GM18909 (cell line): ENCODE measurements at regions not wholly inside any gene's neighbourhood (a gene's known extent, or its start where the extent isn't known, plus 50 kb on each side); places are given as distances from the start of the nearest gene placed in this dataset.
"Not testable (repeated sequence)": the region's sequence is repeated elsewhere in the genome, so short reads cannot be mapped to it uniquely, and the experiment has no call there.

Experiments
- ATAC-seq: cut with Tn5 transposase; IDR thresholded peaks from one replicate; pipeline ENCODE4 v1.9.1; 2021; ENCODE audit warnings: mild to moderate bottlenecking; ENCODE audit not compliant: unreplicated experiment, poor library complexity

DNA sequence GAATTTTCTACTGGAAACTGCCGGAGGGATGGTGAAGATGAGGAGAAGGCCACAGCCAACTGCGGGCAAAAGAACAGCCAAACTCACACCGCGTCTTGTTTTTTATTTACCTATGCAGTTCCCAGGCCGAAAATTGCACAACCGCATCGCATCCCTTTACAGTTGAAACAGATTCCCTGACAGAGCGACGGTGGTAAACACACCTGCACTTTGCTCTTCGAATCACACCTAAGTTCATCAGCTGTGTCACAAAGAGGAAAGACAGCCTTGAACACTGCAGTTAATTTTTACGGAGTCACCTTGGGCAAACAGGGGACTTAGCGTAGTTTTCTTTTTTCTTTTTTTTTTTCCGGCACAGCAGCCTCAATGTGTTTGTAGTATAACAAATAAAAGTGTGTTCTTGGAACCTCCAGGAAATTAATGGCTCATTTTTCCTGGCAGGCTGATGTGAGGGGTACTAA is 272.0 kb upstream of the DIO3 start:
- no peak for ATAC-seq

DNA sequence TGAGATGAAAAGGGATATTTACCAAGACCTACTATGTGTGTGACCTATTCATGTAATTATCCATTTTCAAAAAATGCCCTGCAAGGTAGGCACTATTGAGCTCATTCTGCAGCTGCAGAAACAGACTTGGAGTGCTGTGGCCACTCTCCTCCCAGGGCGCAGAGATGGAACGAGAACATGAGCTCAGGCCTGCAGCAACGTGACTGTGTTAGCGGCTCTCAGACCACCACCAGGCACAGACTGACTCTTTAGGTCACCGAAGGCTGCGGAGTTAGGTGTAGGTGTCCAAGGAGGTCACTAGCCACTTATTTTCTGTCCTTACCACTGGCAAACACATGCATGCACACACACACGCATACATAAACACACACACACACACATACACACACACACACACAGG is 271.4 kb upstream of the DIO3 start:
- ATAC-seq, result no peak

DNA sequence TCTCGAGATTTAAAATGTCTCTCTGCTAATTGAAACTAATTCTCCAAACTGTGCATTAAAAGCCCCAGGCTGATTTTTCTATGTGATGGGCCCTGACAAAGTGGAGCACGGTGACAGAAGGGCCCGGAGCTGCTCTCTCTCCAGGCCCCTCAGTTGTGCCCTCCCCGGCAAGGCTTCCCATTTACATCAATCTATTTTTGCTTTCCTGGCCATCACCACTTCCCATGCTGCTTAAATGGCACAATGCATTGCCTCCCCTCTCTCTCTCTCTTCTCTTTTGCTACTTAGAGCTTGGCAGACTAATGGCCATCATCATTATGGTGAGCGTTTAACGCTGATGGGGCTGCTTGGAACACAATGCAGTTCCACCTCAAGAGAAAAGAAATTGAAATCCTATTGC is 270.7 kb upstream of the DIO3 start:
- no peak for ATAC-seq

DNA sequence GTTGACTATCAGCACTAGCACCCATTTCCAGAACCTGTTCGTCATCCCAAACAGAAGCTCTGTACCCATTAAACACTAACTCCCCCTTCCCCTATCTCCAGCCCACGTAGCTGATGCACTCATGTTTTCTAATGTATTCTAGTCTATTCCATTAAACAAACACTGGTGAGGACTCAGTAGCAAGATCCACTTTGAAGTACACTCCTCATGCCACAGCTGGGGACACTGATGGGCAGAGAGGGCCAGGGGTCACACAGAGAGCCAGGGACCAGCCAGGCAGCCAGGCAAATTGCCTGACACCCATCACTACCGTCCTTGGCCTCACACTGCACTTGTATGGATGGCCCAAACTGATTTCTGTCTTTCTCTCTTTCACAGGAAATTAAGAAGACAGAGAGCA is 269.9 kb upstream of the DIO3 start:
- no peak for ATAC-seq

DNA sequence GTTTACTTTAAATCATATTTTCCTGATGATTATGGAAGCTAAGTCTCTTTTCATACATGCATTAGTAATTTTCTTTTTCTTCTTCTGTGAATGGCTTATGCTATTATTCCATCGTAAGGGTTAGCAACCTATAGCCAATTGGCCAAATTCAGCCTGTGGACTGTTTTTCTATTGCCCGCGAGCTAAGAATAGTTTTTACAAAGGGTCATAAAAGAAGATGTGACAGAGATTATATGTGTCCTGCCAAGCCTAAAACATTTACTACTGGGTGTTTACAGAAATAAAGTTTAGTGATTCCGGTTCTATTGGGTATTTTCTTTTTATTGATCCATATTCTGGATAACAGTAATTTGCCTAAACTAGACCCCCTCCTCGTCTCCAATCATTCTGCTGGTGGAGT is 268.8 kb upstream of the DIO3 start:
- ATAC-seq, result no peak

DNA sequence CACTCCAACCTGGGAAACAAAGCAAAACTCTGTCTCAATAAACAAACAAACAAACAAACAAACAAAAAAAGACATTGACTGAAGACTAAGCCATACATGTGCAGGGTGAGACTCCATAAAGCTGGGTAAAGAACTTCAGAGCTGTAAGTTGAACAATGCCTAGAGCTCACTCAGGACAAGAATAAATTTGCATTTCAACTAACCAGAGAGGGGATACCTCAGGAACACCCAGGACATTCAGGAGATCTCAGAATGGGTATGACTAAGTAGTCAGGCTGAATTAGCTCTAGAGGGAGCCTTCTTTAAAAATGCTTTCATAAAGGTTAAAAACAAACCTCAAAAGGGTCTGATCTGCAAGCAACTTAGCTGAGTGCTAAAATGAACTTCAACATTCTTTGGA is 267.7 kb upstream of the DIO3 start:
- no peak for ATAC-seq

DNA sequence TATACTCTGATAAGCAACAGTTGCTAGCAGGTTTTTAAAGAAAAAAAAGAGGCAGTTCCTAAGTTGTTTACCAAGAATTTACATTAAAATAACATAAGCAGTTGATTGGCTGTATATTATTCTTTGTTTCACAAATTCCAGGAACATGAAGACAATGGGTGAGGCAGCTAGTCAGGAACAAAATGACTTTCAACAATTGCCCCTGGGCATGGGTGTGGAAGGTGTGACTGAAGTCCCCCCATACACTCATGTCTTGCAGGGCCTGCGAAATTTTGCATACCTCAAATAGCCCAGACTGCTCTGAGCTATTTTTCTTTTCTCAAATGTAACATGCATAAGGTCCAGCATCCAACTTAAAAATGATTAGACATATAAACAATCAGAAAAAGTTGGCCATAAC is 267.2 kb upstream of the DIO3 start:
- no peak for ATAC-seq

DNA sequence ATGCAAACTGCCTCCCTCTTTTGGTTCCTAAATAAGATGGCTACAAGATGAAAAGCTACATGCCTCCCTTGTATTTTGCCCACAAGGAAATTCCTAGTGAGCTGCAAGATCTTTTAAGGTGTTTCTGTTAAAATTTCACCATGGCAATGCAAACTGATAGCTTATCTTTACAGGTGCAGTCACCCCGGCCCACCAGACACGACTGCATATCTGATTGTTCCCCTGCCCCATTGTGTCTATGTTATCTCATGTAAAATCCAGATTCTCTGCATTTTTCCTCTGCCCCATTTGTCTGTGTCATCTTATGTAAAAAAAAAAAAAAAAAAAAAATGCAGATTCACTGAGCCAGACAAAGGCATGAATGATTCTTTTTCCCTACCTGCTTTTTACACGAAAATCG is 261.5 kb upstream of the DIO3 start:
- ATAC-seq, result not testable (repeated sequence)

DNA sequence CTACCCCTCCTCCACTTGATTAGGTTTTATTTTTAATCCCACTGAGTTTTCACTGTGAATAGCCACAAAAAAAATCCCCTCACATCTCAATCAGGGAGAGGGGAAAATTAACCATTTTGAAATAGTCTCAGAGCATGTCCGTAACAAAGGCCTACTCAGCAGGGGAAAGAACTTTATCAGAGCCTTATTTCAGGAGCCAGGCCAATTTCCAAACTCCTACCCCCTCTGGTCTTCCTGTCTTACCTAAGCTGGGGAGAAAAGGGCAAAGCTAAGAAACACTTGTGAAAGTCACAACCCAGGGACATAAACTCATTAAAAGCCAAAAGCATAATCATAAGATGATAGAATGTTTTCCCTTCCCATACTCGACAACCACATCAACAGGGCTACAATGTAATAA is 260.3 kb upstream of the DIO3 start:
- no peak for ATAC-seq

DNA sequence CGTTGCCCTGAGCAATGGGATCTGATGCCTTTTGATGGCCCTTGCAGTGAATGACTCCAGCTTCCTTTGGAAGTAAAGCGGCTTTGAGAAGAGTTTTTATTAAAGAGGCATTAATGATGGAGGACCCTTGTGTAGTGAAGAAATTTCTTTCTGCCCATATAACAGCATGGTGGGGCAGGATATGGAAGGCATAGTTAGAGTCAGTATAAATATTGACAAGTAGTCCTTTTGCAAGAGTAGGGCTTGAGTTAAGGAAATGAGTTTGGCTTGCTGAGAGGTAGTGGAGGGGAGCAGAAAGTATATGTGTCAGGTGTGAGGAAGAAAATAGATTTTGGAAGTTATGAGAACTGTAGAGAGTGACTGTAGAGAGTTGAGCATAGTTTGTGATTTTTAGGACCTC is 254.1 kb upstream of the DIO3 start:
- not testable (repeated sequence) for ATAC-seq

DNA sequence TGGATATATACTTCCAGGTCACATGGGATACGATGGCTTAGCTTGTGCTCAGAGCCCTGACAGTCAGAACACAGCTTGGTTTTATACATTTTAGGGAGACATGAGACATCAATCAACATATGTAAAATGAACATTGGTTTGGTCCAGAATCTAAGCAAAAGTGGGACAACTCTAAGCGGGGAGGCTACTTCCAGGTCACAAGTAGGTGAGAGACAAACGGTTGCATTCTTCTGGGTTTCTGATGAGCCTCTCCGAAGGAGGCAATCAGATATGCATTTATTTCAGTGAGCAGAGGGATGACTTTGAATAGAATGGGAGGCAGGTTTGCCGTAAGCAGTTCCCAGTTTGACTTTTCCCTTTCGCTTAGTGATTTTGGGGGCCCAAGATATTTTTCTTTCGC is 250.1 kb upstream of the DIO3 start:
- ATAC-seq, result not testable (repeated sequence)

DNA sequence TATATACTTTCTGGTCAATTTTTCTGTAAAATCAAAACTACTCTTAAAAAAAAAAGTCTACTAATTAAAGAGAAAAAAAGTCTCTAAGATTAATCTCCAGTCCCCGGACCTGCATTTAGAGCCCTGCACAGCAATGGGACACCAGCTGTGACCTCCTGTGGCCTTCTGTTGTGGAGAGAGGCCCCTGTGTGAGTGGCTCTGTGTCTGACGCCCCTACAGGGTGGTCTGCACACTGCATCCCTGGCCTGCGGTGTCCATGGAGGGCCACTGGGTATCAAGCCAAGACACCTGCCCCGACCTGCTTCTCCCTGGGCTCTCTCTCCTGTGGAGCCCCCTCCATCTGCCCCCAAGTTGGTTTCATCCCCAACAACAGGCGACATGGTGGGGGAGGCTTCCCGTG is 248.0 kb upstream of the DIO3 start:
- no peak for ATAC-seq

DNA sequence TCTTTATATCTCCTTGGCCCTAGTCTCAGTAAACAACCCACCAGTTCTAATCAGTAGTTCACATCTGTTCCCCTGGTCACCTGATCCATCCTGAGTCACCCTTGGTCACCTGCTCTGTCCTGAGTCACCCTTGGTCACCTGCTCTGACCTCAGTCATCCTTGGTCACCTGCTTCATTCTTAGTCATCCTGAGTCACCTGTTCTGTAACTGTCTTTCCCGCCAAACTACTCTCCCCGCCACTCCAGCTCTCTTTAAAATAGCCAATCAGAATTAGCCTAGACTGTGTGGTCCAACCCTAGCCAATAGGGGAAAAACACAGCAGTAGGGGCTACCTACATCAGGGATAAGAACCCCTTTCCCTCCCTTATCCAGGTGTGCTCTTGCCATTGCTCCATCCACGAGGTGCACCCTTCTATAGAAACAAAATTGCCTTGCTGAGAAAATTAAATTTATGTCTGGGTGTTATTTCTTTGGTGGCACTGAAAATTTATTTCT is 245.4 kb upstream of the DIO3 start:
- ATAC-seq, result no peak

DNA sequence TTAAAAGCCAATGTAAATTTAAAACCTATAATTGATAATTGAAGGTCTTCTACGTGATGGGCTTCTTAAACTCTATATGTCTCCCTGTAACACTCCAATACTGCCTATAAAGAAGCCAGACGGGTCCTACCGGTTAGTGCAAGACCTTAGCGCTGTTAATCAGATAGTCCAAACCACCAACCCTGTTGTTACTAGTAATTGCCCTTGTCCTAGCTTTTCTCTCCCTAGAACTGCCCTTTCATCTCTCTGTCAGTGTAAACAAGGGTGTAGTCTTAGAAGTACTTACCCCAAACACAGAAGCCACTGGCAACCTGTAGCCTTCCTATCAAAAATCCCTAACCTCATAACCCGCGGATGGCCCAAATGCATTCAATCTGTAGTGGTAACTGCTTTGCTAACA is 243.0 kb upstream of the DIO3 start:
- no peak for ATAC-seq

DNA sequence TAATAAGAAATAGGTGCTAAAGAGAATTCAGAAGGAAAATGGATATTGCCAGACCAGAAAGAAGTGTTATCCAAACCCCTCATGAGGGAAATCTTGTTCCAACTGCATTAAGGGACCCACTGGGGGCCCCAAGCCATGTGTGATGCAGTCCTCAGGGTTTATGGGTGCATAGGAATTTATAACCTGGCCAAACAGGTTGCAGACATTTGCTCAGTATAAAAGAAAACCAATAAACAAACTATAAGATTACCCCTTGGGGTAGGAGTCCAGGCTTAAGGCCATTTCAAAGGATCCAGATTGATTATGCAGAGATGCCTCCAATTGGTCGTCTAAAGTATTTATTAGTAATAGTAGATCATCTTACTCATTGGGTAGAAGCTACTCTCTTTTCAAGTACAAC is 240.9 kb upstream of the DIO3 start:
- no peak for ATAC-seq

DNA sequence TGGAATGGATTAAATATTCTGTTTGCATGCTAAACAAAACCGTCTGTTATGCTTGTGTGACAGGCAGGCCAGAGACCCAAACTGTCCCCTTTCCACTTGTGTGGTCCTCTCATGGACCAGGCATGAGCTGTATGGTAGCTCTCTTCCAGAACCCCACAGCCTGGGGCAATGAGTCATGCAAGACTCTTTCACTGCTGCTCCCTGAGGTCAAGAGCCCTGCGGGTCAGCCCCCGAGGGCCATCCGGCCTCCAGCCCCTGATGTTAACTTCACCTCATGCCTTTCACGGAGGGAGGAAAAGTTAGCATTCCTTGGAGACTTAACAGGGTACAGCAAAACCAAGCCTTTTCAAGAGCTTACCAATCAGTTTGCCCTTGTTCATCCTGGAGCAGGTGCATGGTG is 239.1 kb upstream of the DIO3 start:
- no peak for ATAC-seq

DNA sequence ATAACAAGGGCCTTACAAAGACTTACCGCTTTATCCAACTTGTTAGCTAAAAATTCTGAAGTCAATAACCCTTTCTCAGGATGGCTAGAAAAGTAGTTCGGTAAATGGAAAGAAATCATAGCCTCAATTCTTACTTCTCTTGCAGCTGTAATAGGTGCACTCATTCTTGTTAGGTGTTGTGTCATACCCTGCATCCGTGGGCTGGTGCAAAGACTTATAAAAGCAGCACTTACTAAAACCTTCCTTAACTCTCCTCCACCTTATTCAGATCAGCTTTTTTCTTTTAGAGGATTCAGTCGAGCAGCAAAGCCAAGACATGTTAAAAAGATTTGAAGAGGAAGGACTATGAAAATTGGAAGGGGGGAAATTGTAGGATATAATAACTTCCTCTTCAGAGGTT is 238.2 kb upstream of the DIO3 start:
- ATAC-seq, result no peak

DNA sequence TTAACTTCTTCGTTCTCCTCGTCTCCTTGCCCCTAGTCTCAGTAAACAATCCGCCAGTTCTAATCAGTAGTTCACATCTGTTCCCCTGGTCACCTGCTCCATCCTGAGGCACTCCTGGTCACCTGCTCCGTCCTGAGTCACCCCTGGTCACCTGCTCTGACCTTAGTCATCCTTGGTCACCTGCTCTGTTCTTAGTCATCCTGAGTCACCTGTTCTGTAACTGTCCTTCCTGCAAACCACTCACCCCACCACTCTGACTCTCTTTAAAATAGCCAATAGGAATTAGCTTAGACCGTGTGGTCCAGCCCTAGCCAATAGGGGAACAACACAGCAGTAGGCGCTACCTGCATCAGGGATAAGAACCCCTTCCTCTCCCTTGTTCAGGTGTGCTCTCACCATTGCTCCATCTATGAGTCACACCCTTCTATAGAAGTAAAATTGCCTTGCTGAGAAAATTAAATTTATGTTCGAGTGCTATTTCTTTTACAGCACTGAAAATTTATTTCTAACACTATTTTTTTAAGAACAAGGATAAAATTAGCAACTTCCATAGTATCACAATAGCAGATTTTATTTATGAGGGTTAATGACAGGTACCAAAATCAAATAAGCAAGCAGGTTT is 237.6 kb upstream of the DIO3 start:
- not testable (repeated sequence) for ATAC-seq

DNA sequence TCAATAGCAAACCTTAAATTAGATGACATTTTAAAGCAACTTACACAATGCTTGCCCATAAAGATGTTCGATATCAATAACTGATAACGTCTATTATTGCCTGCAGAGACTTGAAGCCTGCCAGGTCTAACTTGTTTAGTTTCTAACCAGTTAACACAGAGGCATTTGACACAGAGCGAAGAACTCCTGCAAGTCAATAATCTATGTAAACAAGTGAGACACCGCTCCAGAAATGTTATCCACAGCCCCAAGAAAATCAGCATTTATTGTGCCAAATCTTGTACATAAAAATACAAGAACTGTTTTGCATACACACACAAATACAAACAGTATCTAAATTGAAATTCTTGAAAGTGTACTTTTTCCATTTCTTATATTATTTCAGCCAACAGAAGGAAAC is 236.0 kb upstream of the DIO3 start:
- ATAC-seq, result no peak

DNA sequence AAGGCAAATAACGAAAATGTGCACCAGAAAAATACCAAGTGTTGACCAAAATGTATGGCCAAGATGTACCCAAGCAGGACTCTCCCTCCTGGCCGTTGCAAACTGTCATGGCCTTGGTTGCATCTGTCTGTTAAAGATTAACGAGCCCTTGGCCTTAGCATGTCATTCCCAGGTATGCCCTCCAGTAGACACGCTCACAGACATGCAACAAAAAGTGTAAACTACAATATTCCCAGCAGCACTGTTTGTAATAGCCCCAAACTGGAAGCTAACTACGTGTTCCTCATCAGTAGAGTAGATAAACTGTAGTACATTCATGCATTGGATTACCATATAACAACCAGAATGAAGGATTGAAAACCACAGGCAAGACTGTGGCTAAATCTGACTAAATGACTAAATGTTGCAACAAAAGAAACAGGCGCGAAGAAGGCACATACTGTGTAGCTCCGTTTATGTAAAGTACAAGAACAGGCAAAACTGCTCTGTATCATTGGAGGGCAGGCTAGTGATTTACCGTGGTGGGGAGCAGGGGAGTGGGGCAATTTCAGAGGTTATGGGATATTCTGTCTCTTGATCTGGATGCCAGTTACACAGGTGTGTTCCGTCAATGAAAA is 232.8 kb upstream of the DIO3 start:
- no peak for ATAC-seq

DNA sequence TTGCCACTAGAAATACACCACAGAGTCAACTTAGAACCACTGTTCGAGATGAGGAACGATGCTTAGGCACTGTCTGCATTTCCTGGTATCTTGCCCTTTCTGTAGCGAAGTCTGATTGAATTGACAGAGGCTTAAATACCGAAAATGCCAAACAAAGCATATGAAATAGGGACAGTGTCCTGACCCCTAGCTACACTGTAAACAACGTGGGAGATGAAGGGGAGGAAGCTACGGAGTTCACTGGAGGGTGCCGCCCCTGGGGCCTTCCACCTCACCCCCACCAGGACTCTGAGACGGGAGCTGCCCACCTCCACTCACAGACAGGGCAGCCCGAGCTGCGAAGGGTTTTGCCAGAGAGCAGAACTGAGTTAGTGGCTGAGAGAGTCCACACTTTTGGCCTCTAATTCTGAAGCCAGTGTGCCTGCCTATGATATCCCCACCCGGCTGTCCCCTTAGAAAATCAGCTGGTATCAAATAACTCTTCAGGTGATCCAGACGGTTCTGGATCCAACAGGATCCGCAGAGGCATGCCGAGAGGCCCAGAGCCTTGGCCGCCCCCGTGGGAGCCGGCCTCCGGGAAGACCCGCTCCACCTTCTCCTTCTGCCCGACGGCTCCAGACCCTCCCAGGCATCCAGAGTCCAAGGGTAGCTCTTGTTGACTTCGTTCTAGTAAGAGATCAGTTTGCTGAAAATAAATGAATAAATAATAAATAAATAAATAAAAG is 230.7 kb upstream of the DIO3 start:
- ATAC-seq, result no peak

DNA sequence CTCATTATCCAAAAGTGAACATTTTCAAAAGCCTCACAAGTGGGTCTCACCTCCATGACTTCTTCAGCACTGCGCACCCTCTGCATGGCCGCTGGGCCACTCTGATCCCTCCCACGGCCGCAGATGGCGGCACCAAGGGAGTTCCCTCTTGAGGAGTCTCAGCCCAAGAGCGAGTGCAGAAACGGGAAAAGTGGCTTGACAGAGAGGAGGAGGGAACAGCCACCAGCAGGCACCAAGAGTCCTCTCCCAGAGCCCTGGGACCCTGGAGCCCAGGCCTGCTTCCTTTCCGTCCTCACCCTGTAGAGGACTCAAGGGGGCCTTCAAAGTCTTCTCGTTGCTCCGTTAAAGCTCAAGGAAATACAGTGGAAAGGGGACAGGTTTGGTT is 230.2 kb upstream of the DIO3 start:
- no peak for ATAC-seq
